Neutrophil (primary cell): ENCODE measurements at regions not wholly inside any gene's neighbourhood (a gene's known extent, or its start where the extent isn't known, plus 50 kb on each side); places are given as distances from the start of the nearest gene placed in this dataset.

ENCODE experiments used
- H3K27ac ChIP-seq: fragments of 200-600 bp; sonication (generic); 2 replicates; pipeline ENCODE4 v1.5.1; 2016; ENCODE audit warnings: mild to moderate bottlenecking, moderate library complexity
- H3K27me3 ChIP-seq: fragments of 200-600 bp; sonication (generic); 2 replicates; pipeline ENCODE4 v1.6.0; 2016; ENCODE audit warnings: mild to moderate bottlenecking
- H3K36me3 ChIP-seq: fragments of 200-600 bp; sonication (generic); 2 replicates; pipeline ENCODE4 v1.5.1; 2017
- H3K4me1 ChIP-seq, 2 experiments: fragments of 200-600 bp in 1 of 2; sonication (generic) in 1 of 2; 1 replicate in 1 of 2; 2 replicates in 1 of 2; pipeline versions ENCODE4 v1.5.1 to v1.6.1; 2013 to 2016; ENCODE audit warnings: low read depth in 1 of 2, low read length in 1 of 2, mild to moderate bottlenecking in 1 of 2, moderate library complexity in 1 of 2; ENCODE audit not compliant: control insufficient read depth in 1 of 2, insufficient read depth in 1 of 2
- H3K4me3 ChIP-seq, 2 experiments: fragments of 200-600 bp in 1 of 2; sonication (generic) in 1 of 2; 1 replicate in 1 of 2; 2 replicates in 1 of 2; pipeline ENCODE4 v1.5.1; 2013 to 2016; ENCODE audit warnings: low read depth in 1 of 2, low read length in 1 of 2, mild to moderate bottlenecking in 1 of 2, moderate library complexity in 1 of 2
- H3K9me3 ChIP-seq: fragments of 200-600 bp; sonication (generic); 2 replicates; pipeline ENCODE4 v1.5.1; 2016
- CTCF ChIP-seq: fragments of 200-600 bp; sonication (generic); IDR thresholded peaks from 2 replicates; pipeline ENCODE4 v1.5.1; 2016; ENCODE audit warnings: antibody characterized with exemption

- no peaks in the 10 kb centered on the region for H3K36me3 ChIP-seq
- no peak overlapping the region for H3K27ac ChIP-seq
Measured at GRCh38 chr18:43866696-43867095, 589.4 kb upstream of the SYT4 start.

GRCh38 chr18:43868497-43868995, 591.3 kb upstream of the SYT4 start:
- H3K27me3 ChIP-seq = no peaks in the 10 kb centered on the region
- no peaks in the 10 kb centered on the region for H3K36me3 ChIP-seq
- H3K4me1 ChIP-seq = no peaks in the 10 kb centered on the region
- H3K4me3 ChIP-seq = no peak overlapping the region
- H3K9me3 ChIP-seq = no peaks in the 10 kb centered on the region
- H3K27ac ChIP-seq = no peak overlapping the region
- TF ChIP-seq CTCF = no peak

More at GRCh38 chr18:43866696-43867095, 589.4 kb upstream of the SYT4 start:
- TF ChIP-seq CTCF = no peak
- no peak overlapping the region for H3K4me3 ChIP-seq
- H3K4me1 ChIP-seq = no peaks in the 10 kb centered on the region
- no peaks in the 10 kb centered on the region for H3K9me3 ChIP-seq
- H3K27me3 ChIP-seq = no peaks in the 10 kb centered on the region

- TF ChIP-seq CTCF = no peak
- no peak overlapping the region for H3K4me3 ChIP-seq
Measured at GRCh38 chr18:43869451-43870008, 592.2 kb upstream of the SYT4 start.

GRCh38 chr18:43870626-43871025, 593.3 kb upstream of the SYT4 start:
- no peaks in the 10 kb centered on the region for H3K27me3 ChIP-seq
- no peaks in the 10 kb centered on the region for H3K4me1 ChIP-seq
- H3K9me3 ChIP-seq = no peaks in the 10 kb centered on the region
- no peak overlapping the region for H3K4me3 ChIP-seq
- H3K36me3 ChIP-seq = no peaks in the 10 kb centered on the region
- no peak overlapping the region for H3K27ac ChIP-seq
- no peak for TF ChIP-seq CTCF

More at GRCh38 chr18:43869451-43870008, 592.2 kb upstream of the SYT4 start:
- no peaks in the 10 kb centered on the region for H3K27me3 ChIP-seq
- no peaks in the 10 kb centered on the region for H3K36me3 ChIP-seq
- H3K27ac ChIP-seq = no peak overlapping the region
- no peaks in the 10 kb centered on the region for H3K4me1 ChIP-seq
- no peaks in the 10 kb centered on the region for H3K9me3 ChIP-seq

- no peaks in the 10 kb centered on the region for H3K27me3 ChIP-seq
- H3K27ac ChIP-seq = no peak overlapping the region
- no peaks in the 10 kb centered on the region for H3K36me3 ChIP-seq
- no peaks in the 10 kb centered on the region for H3K9me3 ChIP-seq
- H3K4me1 ChIP-seq = no peaks in the 10 kb centered on the region
- H3K4me3 ChIP-seq = no peak overlapping the region
- no peak for TF ChIP-seq CTCF
Measured at GRCh38 chr18:43875511-43875910, 598.2 kb upstream of the SYT4 start.
